Activated naive CD4-positive, alpha-beta T cell treated with anti-CD3 and anti-CD28 coated beads for 36 hours (primary cell): ENCODE measurements at regions not wholly inside any gene's neighbourhood (a gene's known extent, or its start where the extent isn't known, plus 50 kb on each side); places are given as distances from the start of the nearest gene placed in this dataset.

Experiments
- CTCF ChIA-PET: fragments of 350-600 bp; sonication (Branson Sonifier 250); formaldehyde crosslinking; loops from one replicate; lab custom pipeline; 2021; ENCODE audit warnings: antibody characterized with exemption; lab: Charles Lee
- DNase-seq: peaks from one replicate; pipeline ENCODE4 v3.0.0-alpha.2; 2020
- H3K27ac Mint-ChIP-seq: one replicate; pipeline ENCODE4 v1.8.0; 2021; ENCODE audit warnings: mild to moderate bottlenecking, mixed read lengths
- H3K27me3 Mint-ChIP-seq: one replicate; pipeline ENCODE4 v1.8.0; 2021; ENCODE audit warnings: low read depth, mixed read lengths
- H3K36me3 Mint-ChIP-seq: one replicate; pipeline ENCODE4 v1.8.0; 2021; ENCODE audit warnings: low read depth, mixed read lengths
- H3K4me1 Mint-ChIP-seq: one replicate; pipeline ENCODE4 v1.8.0; 2021; ENCODE audit warnings: low read depth, mixed read lengths
- H3K4me3 Mint-ChIP-seq: one replicate; pipeline ENCODE4 v1.8.0; 2021; ENCODE audit warnings: mild to moderate bottlenecking, moderate library complexity, mixed read lengths
- H3K9me3 Mint-ChIP-seq: one replicate; pipeline ENCODE4 v1.8.0; 2021; ENCODE audit warnings: mixed read lengths
- intact Hi-C: fragments of 100-400 bp; cut with micrococcal nuclease; formaldehyde crosslinking; loops from one replicate; pipeline ENCODE4 v1.15.1; 2023

DNA sequence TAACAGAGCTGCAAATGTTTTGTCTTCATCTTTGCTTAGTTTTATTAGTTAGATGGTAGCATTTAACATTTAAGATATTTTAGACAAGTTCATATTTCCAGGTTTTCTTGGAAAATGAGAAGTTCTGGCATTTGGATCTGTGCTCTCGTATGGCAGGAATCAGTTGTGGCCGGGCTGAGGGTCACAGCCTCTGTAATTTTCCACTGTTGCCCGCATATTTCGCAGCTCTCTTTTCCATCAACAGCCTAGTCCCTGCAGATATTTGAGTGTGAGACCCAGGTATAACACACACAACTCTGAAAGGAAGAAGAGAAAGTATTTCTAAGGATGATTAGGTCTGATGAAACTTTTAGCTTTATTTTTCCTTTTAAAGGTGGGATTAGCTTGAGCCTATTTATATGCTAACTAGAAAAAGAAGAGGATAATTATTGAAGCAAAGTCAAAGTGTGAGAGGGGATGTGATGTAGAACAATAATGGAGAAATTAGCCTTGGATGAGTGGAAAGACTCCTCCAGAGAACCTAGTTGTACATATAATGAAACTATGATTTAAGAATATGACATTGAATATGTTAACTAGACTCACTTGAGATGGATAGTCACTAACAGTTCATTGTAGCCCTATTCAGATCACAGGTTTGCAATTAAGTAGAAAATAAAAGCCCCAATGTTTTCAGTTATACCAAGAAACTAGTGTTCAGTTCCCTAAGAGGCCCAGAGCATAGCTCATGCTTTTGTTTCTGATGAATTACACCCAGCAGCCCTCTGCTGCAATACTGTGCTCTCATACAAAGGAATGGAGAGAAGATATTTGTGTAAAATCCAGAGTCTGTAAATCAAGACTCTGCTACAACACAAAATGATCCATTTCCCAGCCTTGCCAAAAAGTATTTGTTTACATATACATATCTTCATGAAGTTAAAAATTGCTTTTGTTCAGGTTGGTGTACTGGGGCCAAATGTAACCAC lies 158.4 kb downstream of the C12orf50 start:
- CTCF ChIA-PET: no interaction called here
- Mint-ChIP-seq H3K4me3 (no peak overlapping the region), H3K36me3 (no peaks in the 10 kb centered on the region), H3K27me3 (no peaks in the 10 kb centered on the region), H3K27ac (no peak overlapping the region), H3K4me1 (no peaks in the 10 kb centered on the region), H3K9me3 (no peaks in the 10 kb centered on the region)
- no peak for DNase-seq
- intact Hi-C loops: no loop called here

DNA sequence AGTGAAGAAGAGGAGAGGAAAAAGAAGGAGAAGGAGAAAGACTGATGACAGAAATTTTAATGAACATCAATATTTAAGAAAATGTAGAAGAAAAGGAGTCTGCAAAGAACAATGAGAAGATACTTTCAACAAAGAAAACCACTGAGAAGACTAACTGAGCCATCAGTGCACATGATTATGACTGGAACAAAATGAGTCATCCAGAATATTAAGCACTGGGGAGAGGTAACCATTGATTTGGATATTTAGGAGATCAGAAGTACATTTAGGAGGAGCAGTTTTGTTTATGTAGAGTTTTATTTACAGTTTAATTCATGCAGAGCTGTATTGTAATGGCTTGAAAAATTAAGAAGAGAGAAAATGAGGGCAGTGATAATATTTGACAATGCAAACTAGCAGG lies 159.1 kb downstream of the C12orf50 start:
- Mint-ChIP-seq H3K4me1 (no peaks in the 10 kb centered on the region), H3K36me3 (no peaks in the 10 kb centered on the region), H3K27ac (no peak overlapping the region), H3K4me3 (no peak overlapping the region), H3K27me3 (no peaks in the 10 kb centered on the region), H3K9me3 (no peaks in the 10 kb centered on the region)
- DNase-seq: no peak
- intact Hi-C loops: no loop called here
- CTCF ChIA-PET: no interaction called here

DNA sequence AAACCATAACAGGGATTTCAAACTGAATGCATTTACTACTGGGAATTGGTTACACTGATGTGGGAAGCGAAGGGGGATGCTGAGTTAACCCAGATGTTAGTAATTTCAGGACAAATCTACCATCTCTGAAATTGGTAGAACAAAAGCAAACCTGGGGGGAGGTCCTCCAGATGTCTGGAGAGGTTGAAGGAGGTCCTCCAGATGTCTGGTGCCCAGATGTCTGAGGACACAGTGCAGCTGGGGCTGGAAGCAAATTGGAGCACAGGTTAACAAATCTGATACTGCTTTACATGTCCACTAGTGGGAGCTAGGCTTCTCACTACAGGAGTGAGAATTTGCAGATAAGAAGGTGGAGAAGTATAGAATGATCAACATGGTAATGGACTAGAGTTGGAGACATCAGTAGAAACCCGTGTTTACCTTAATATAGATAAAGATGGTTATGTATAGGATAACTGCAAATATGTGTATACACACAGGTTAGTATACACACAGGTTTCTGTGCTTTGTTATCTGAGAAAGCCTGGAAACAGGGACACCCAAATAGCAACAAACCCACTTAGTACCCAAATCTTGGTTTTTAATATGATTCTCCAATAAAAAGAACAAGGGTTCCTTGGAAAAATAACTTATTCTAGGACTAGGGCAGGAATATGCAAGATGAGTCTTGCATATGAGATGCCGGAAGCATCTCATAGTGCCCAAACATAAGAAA lies 162.5 kb downstream of the C12orf50 start:
- CTCF ChIA-PET: no interaction called here
- H3K4me3 Mint-ChIP-seq: no peak overlapping the region
- H3K9me3 Mint-ChIP-seq: no peaks in the 10 kb centered on the region
- intact Hi-C loops: loop anchor here (2.0 to 5.0 kb wide), 2 partner anchors 131 to 186 kb away; no protein-coding TSS in a partner anchor
- DNase-seq: no peak
- no peaks in the 10 kb centered on the region for H3K27me3 Mint-ChIP-seq
- no peak overlapping the region for H3K27ac Mint-ChIP-seq
- H3K4me1 Mint-ChIP-seq: no peaks in the 10 kb centered on the region
- no peaks in the 10 kb centered on the region for H3K36me3 Mint-ChIP-seq

DNA sequence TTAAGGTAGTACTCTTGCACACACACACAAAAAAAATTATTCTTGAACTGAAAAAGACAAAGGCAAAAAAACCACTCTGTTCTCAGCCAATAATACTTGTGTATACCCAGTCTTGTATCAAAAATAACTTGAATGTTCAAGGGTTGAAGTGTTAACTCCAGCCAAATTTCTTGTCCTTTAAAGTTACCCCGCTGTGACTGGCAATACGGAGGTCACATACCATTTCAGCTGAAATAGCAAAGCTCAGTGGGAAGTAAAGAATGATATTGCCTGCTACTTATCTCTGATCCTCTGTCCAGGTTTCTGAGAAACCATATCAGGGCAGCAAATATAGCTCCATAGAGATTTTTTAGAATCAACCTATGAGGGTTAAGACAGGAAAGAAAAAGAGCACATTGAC lies 167.4 kb downstream of the C12orf50 start:
- Mint-ChIP-seq H3K27me3 (no peaks in the 10 kb centered on the region), H3K36me3 (no peaks in the 10 kb centered on the region), H3K9me3 (no peaks in the 10 kb centered on the region), H3K4me3 (no peak overlapping the region), H3K4me1 (no peaks in the 10 kb centered on the region), H3K27ac (no peak overlapping the region)
- no peak for DNase-seq
- CTCF ChIA-PET: no interaction called here
- intact Hi-C loops: no loop called here

DNA sequence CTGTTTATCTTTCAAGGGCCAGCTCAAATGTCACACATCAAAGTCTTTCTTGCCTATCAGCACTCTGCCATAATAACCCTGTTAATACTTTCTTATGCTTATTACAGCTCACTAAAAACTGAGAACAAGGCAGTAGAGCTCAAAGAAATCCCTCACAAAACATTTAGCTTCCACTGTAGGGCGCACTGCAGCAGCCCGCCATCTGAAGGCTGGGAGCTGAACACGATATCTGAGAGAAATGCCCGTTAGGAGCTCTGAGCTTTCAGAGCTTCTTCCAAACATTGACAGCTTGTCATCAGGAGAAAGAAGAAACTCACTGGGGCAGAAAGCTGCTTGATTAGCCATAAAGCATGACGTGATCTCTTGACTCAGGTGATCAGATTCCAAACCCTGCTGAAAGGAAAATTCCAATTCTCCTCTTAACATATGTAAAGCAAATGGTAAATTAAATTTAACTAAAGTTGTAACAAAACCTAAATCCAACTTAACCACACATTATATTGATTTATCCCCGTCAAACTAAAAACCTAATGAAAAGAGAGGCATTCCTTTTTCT lies 175.7 kb downstream of the C12orf50 start:
- no peak for DNase-seq
- CTCF ChIA-PET: no interaction called here
- H3K27me3 Mint-ChIP-seq: no peaks in the 10 kb centered on the region
- H3K4me1 Mint-ChIP-seq: no peaks in the 10 kb centered on the region
- no peak overlapping the region for H3K27ac Mint-ChIP-seq
- H3K36me3 Mint-ChIP-seq: no peaks in the 10 kb centered on the region
- intact Hi-C loops: no loop called here
- no peak overlapping the region for H3K4me3 Mint-ChIP-seq
- H3K9me3 Mint-ChIP-seq: peaks cover 4% of the 10 kb centered on the region

DNA sequence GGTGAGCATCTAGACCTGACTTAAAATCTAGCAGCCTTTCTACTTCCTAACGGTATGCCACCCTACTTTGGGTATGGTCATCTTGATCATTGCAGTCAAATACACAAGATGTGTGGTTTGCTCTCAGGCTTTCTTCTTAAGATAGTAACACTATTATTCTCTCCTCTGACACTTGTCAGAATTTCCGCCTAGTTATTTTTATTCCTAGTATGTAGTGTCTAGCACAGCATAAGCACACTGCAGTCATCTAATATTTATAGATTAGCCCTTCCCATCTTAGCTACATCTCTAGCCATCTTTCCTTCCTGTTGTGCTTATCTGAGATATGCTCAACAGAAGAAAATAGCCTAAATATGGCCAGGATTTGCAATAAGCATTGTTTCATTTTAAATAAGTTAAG lies 180.1 kb downstream of the C12orf50 start:
- DNase-seq: no peak
- H3K4me3 Mint-ChIP-seq: no peak overlapping the region
- H3K27me3 Mint-ChIP-seq: peaks cover 7% of the 10 kb centered on the region
- H3K36me3 Mint-ChIP-seq: no peaks in the 10 kb centered on the region
- no peak overlapping the region for H3K27ac Mint-ChIP-seq
- H3K9me3 Mint-ChIP-seq: peaks cover 3% of the 10 kb centered on the region
- no peaks in the 10 kb centered on the region for H3K4me1 Mint-ChIP-seq
- CTCF ChIA-PET: interaction anchor here (0.6 to 2.5 kb wide), 5 partner anchors 9 to 1690 kb away, joined by 3 to 8 read pairs (median 5); no protein-coding TSS in a partner anchor
- intact Hi-C loops: no loop called here

DNA sequence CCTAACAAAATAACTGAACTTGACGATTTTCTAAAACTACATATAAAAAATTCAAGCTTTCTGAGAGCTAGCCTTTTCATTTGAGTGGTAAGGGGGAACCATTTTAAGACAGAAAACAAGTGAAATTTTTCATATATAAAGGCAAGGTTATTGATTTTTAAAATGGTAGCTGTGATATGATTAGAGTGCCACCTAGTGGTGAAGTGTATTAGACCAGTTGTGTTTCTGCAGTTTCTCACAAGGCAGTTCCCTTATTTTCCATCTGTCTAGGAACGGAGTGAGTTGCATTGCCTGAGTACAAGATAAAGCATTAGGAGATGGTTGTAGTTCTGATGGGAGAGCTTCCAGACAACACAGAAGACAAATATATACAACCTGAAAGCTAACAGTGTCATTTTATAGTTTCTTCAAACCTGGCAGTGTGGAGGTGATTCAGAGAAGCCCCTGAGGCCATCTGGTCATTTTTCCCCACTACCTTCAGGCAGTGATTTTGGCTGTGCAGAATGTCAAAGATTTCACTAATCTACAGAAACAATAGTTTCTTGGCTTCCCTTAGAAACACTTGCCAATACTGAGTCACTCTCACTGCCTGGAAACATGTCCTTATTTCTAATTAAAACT lies 180.8 kb downstream of the C12orf50 start:
- H3K27ac Mint-ChIP-seq: no peak overlapping the region
- CTCF ChIA-PET: interaction anchor here (0.6 to 2.5 kb wide), 7 partner anchors 8 to 1689 kb away, joined by 3 to 8 read pairs (median 4); no protein-coding TSS in a partner anchor
- DNase-seq: no peak
- no peaks in the 10 kb centered on the region for H3K36me3 Mint-ChIP-seq
- H3K4me1 Mint-ChIP-seq: no peaks in the 10 kb centered on the region
- no peaks in the 10 kb centered on the region for H3K9me3 Mint-ChIP-seq
- intact Hi-C loops: loop anchor here (1.0 kb wide), 3 partner anchors 147 to 1925 kb away; no protein-coding TSS in a partner anchor
- no peak overlapping the region for H3K4me3 Mint-ChIP-seq
- peaks cover 7% of the 10 kb centered on the region for H3K27me3 Mint-ChIP-seq

DNA sequence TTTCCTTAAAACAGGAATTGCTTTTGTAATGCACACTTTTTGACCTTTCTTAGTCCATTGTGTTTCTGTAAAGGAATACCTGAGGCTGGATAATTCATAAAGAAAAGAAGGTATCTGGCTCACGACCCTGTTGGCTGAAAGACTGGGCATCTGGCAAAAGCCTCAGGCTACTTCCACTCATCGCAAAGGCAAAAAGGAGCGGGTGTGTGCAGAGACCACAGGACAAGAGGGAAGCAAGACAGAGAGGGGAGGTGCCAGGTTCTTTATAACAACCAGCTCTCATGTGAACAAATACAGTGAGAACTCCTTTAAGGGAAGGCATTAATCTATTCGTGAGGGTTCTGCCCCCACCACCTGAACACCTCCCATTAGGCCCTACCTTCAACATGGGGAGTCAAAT lies 182.1 kb downstream of the C12orf50 start:
- no peak for DNase-seq
- Mint-ChIP-seq H3K4me1 (no peaks in the 10 kb centered on the region), H3K9me3 (no peaks in the 10 kb centered on the region), H3K27ac (no peak overlapping the region), H3K36me3 (no peaks in the 10 kb centered on the region), H3K4me3 (no peak overlapping the region), H3K27me3 (peaks cover 7% of the 10 kb centered on the region)
- intact Hi-C loops: no loop called here
- CTCF ChIA-PET: interaction anchor here (1.1 to 2.5 kb wide), 2 partner anchors 18 to 1674 kb away, joined by 3 to 8 read pairs; no protein-coding TSS in a partner anchor

DNA sequence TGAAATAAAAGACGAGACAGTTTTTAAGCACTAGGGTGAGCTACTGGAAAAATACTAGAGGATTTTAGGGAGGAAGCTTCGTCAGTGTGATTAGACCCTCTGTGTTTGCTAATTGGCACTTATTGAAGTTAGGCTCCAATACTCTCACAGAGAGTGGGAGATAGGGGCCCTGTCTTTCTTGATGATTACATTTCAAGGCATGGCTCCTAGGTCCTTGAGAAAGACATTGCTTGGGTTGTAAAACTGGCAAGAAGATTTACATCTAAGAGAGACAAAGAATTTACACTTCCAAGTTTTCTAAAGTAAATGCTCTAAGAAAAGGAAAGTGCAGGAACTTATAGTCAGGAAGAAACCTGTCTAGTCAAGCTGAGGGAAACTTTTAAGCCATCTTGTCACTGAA lies 183.2 kb downstream of the C12orf50 start:
- no peaks in the 10 kb centered on the region for H3K36me3 Mint-ChIP-seq
- H3K4me1 Mint-ChIP-seq: no peaks in the 10 kb centered on the region
- H3K27ac Mint-ChIP-seq: no peak overlapping the region
- no peak for DNase-seq
- CTCF ChIA-PET: no interaction called here
- H3K27me3 Mint-ChIP-seq: peaks cover 7% of the 10 kb centered on the region
- H3K4me3 Mint-ChIP-seq: no peak overlapping the region
- intact Hi-C loops: no loop called here
- no peaks in the 10 kb centered on the region for H3K9me3 Mint-ChIP-seq

DNA sequence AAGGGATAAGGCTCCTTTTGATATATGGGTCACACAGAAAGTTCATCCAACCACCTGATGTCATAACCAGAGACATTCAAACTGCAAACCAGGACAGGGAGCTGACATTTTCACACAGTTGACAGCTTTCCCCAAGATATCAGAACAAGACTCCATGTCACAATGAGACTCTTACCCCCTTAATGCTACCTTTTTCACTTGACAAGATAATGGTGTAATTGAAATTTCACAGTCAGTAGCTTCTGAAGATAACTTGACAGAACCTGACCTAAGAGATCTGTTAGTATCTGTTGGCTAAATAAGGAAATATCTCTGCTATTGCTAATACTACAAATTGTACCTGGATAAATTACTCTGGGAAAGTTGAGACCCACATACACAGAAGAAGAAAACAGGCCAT lies 187.3 kb downstream of the C12orf50 start:
- H3K27ac Mint-ChIP-seq: no peak overlapping the region
- no peaks in the 10 kb centered on the region for H3K36me3 Mint-ChIP-seq
- H3K4me1 Mint-ChIP-seq: no peaks in the 10 kb centered on the region
- H3K27me3 Mint-ChIP-seq: peaks cover 2% of the 10 kb centered on the region
- no peaks in the 10 kb centered on the region for H3K9me3 Mint-ChIP-seq
- intact Hi-C loops: no loop called here
- no peak overlapping the region for H3K4me3 Mint-ChIP-seq
- DNase-seq: no peak
- CTCF ChIA-PET: no interaction called here

DNA sequence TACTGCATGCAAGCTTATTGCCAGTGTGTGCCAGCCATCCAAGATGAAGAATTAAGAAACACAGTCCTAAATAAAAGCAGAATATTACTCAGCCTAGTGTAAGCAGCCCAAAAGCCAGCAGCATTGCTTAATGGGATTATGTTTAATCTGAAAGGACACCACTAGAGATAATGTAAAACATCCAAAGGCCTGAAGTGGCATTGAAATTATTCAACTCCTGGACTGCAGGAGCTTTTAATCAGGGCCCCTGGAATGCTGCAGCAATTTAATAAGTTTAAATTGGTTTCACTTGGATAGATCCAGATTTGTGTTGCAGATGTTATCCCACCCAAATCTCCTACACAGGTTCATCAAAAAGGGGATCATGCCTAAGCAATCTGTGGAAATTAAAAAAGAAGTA lies 193.0 kb downstream of the C12orf50 start:
- no peak for DNase-seq
- Mint-ChIP-seq H3K4me3 (no peak overlapping the region), H3K27me3 (no peaks in the 10 kb centered on the region), H3K36me3 (no peaks in the 10 kb centered on the region), H3K4me1 (no peaks in the 10 kb centered on the region), H3K9me3 (no peaks in the 10 kb centered on the region), H3K27ac (no peak overlapping the region)
- intact Hi-C loops: no loop called here
- CTCF ChIA-PET: interaction anchor here (0.9 kb wide), 1 partner anchor 12 kb away, joined by 4 read pairs; no protein-coding TSS in a partner anchor
